IMR-90 (cell line): ENCODE measurements at regions not wholly inside any gene's neighbourhood (a gene's known extent, or its start where the extent isn't known, plus 50 kb on each side); places are given as distances from the start of the nearest gene placed in this dataset.

Source experiments
- CTCF ChIP-seq: conservative IDR thresholded peaks from 2 replicates; pipeline ENCODE4 v1.5.1; 2012; ENCODE audit warnings: mild to moderate bottlenecking, low read depth, low read length, improper control_type of control experiment
- POLR2A ChIP-seq: IDR thresholded peaks from 2 replicates; pipeline ENCODE4 v1.6.1; 2012; ENCODE audit warnings: mild to moderate bottlenecking, low read depth, low read length

GRCh38 chr3:153003441-153003840 lies 158.6 kb upstream of the RAP2B start:
- no peak for TF ChIP-seq CTCF
- no peak for TF ChIP-seq POLR2A
